Stimulated activated CD8-positive, alpha-beta memory T cell treated with anti-CD3 and anti-CD28 coated beads, Interleukin-2, amount 100 ng/mL, for 48 hours (primary cell): ENCODE measurements at regions not wholly inside any gene's neighbourhood (a gene's known extent, or its start where the extent isn't known, plus 50 kb on each side); places are given as distances from the start of the nearest gene placed in this dataset.

Experiments
- DNase-seq, 2 donors: peaks; one replicate each; pipeline ENCODE4 v3.0.0-alpha.2; 2020; ENCODE audit warnings: low read depth in 2 of 2

DNA sequence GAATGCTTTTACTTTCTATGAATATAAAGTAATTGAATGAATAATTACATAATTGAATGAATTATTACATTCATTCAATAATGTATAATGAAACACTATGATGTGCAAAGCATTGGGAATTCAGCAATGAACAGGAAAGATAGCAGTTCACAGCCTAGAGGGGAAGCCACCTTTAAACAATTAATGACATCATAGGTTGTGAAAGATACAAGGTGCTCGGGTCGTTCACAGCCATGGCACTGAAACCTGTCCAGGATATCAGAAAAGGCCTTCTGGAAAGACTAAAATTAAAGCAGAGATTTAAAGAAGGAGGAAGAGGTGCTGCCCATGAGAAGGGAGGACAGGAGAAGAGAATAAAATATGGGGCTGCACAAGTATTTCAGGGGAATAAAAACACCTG, 171.4 kb upstream of the KLF4 start:
- no peak for DNase-seq

DNA sequence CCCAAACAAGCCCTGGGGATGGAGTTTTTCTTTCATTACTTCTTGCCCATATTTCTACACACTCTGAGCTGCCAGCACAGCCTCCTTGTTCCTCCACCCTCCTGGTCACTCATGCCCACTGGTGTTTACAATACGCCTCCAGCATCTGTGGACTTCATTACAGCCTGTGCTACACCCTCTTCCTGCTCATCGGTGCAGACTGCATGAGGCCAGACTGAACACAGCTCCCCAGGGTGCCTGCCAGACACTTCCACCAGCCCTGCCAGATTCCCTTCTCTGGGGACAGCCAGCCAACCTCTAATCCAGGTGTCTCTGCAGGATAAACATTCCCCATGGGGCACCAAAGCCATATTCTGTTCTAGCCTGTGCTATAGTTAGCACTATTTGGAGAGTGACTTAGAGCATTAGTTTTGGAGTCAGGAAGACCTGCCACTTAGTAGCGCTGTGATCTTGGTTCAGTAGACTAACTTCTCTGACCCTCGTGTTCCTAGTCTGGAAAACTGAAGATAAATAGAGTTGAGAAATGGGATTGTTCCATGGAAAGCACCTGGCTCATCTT, 163.8 kb upstream of the KLF4 start:
- DNase-seq, result no peak

DNA sequence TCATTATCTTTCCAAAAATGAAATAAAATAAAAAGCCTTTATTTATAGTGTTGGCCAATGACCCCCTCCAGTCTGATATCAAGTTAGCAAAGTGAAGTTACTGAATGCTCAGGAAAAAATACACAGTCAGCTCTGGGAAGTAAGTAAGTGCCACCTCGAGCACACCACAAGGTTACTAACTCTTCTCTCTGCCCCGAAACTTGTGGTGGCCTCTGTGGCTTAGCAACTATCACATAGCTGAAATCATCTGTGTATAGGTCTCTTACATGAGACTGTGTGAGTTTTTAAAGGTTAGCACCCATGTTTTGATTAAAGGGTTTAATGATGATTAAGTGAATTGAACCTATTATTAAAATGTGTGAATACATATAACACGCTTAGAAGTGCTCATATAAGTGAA, 161.4 kb upstream of the KLF4 start:
- DNase-seq, result no peak

DNA sequence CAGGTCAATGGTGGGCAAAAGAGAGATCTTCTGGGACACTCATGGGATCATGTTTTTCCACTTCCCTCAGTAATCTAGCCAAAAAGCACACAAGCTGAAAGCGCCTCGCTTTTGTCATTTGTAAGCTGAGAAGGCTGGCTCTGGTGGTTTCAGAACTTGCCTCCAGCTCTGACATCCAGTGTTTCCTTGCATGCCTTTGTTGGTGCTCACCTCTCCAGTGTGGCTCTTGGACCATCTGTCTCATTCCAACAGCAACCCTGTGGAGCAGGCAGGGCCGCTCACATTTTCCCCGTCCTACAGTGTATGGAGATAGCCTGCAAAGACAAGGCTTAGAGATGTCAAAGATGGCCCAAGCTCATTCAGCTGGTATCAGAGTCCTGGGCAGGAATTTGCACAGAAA, 160.8 kb upstream of the KLF4 start:
- no peak for DNase-seq

DNA sequence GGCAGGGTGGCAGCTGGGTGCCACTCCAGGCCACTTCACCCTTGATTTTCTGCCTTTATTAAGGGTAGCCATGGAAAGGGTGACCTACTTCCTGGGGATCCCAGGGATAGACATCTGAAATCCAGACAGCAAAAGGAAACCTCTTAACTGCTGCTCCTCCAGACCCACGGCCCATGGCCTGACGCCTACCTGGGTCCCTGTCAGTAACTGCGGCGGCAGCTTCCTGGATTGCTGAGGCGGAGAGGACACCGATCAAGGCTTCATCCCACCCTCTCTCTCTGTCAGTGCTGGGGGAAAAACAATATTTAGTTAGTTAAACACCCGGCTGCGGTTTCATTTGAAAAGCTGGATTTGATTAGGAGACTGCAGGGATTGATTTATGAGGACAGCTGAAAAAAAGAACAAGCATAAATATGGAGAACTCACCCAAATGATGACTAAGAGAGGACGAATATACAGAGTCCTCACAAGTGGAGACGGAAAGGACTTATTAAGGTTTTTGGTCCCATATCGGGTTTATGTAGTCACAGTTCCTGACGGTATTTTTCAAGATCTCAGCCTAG, 158.7 kb upstream of the KLF4 start:
- no peak for DNase-seq

DNA sequence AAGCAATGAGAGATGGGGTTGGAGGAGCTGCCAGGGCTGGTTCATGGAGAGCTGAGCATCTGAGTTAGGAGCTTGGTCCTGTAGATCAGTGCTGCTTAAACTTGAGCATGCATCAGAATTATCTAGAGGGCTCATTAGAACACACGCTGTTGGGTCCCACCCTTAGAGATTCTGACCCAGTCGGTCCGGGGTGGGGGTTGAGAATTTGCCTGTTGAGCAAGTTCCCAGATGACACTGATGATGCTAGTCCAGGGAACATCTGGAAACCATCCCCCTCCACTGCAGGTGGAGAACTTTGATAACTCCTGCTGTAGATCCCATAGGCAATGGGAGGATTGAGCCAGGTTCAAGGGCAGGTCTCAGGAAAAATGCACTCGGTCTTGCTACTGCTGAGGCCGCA, 158.0 kb upstream of the KLF4 start:
- DNase-seq, result no peak

DNA sequence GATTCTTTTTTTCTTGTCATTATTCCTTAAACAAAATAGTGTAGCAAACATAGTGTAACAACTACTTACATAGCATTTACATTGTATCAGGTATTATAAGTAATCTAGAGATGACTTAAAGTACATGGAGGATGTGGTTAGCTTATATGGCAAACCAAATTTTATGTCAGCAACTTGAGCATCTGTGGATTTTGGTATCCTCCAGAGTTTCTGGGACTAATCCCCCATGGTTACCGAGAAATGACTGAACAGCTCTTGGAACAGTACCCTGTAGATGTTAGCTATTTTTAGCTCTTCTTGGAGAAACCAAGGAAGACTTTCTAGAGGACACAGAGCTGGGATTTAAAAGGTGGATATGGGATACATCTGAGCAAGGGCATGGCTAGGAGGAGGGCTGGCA, 157.6 kb upstream of the KLF4 start:
- no peak for DNase-seq

DNA sequence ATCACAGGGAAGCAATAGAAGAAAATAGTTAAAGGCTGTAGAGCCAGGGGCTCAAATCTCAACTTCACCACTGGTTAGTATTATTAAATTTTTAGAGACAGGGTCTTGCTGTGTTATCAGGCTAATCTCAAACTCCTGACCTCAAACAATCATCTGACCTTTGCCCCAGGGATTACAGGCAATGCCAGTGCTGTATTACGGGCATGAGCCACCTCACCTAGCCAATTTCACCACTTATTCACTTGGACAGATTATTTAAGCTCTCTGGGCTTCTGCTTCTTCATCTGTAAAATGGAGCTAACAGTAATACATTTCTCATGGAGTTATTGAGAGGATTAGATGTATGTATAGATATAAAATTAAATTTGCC, 155.9 kb upstream of the KLF4 start:
- no peak for DNase-seq

DNA sequence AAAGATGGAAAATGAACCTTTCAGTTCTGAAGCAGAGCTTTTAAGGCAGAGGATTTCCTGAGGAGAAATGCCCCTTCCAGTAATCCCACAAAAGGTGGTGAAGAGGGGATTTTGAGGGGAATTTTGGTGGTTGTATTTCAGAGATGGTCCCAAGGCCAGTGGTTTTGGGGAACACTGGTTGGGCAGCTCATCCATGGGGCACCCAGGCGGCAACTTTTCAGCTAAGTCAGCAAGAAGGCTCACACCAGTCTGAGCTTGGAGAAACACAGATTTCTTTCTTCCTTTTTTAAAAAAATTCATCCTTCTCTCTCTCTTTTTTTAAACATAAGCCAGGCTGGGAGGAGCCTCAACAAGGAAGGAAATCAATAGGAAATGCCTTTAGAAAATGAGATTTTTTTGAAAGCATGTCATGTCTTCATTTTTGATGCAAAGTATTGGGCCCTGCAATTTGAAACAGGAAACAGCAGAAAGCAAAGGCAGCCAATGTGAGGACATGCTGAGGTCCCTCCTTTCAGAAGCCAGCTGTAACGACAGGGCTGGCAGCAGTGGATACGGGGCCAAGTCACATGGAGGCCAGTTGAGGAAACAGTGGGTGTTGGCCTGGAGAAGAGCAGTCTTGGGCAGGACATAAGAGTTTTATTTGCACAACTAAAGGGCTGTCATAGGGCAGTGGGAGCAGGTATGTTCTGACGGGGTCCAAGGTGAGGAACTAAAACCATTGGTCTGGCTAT, 155.3 kb upstream of the KLF4 start:
- DNase-seq, result no peak

DNA sequence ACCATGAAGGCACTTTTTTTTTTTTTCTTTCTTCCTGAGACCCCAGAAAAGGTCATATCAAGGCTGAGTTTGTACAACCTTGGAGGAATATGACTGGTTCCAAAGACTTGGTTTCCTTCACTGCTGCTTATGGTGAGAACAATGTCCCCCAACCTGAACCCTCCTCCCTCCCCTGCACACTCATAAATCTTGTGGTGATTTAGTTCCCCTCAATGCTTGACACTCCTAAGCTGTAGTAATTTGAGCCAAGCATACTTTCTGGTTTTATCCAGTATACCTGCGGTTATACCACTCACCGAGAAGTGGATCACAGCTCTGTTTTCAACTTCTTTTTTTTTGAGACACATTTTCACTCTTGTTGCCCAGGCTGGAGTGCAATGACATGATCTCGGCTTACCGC, 149.9 kb upstream of the KLF4 start:
- no peak for DNase-seq

DNA sequence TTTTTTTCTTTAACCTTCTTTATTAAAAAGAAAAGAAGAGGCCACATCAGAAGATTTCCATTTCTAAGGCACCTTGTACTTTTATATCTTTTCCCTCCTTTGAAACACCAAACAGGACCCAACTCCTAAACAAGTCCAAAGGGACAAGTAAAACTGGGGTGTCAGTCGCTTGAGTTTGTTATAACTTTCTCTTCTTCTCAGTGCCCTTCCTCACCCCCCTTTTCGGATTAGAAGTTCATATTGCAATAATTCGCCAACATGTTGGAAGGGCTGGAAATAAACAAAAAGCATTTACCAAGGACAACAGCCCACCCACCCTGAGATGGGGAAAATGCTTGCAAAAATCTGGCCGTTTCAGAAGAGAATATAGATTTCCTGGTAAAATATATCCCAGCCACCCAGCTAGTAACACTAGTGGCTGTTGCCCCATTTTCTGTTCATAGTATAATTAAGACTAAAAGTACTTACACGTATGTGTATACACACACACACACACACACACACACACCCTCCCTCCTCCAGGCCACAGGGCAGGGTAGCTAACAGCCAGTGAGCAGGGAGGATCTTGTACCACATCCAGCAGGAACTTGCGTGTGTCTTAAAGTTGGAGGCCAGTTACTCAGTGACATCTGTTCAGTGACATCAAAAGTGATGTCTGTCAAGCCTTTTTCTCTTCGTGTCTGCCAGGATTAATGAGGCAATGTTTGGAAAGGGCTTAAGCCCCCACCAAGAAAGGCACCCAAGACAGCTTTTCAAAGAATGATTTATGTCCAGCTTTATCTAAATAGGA, 149.1 kb upstream of the KLF4 start:
- DNase-seq, result no peak

DNA sequence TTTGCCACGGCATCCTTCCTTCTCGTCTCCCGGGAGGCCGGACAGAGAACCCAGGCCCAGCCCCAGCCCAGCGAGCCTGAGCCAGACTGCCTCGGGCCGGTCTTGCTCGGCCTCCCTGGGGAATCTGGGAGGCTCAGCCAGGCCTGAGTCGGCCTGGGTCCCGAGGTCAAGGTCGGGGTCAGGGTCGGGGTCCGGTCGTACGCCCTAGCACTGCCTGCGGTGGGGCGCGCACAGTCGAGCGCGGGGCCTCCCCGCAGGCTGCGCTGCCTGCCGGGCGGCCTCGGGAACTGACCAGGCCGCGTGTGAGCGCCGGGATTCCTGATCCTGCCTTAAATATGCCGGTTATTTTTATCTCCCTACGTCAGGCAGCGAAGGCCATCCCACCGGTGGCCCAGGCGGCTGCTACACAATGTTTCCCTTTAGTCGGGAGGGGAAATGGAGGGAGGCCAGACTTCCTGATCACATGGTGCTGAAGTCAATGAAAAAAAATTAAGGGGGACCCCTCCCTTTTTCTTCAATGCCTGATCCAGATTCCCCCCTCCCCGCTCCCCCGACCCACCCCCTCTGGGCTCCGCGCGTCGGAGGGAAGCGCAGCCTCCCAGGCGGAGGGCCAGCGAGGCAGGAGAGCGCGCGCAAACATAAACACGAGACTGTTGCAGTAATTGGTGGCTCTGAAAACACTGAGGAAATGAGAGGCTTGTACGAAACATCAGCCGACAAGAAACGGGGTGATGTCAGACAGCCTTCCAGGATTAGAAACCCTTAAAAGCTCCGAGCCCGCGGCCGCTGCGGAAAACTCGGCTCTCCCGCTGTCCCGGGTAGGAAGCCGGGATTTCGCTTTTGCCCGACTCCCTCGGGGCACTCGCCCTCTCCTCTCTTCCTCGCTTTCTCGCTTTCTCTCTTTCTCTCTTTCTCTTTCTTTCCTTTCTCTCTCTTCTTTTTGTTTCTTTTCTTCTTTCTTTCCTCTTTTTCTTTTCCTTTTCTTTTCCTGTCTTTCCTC, 148.2 kb upstream of the KLF4 start:
- DNase-seq, result no peak

DNA sequence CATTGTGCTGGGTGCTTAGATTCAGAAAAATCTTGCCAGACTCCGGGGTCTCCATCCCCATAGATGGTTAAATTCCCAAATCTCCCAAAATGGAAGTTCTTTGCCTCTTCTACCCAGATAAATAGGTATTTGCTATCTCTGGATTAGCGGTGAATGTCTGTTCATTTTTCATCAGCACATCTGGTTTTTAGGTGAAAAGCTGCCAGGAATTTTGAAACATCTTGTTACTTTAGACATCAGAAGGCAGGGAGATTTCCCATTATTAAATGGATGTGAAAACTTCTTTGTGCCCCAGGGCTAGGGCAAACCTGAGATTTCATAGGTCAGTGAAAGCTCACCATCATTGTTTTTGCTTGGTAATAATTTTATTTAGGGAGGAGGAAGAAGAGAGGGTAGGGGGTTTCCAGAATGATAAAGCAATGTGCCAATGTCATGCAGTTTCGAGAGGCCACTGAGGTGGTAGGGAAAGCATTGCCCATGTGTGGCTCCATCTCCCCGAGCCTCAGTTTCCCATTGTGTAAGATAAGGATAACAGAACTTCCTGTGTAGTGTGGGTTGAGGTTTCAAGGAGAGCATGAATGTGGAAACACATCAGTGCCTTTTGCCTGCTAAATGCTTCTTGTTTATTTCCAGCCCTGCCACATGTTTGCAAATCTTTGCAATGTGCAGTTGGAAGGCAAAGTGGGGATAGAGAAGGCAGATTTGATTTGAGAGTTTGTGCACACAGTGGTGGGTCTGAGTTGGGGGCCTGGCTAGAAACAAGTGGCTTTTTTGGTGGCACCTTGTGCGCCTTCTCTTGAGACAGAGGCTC, 147.2 kb upstream of the KLF4 start:
- no peak for DNase-seq

DNA sequence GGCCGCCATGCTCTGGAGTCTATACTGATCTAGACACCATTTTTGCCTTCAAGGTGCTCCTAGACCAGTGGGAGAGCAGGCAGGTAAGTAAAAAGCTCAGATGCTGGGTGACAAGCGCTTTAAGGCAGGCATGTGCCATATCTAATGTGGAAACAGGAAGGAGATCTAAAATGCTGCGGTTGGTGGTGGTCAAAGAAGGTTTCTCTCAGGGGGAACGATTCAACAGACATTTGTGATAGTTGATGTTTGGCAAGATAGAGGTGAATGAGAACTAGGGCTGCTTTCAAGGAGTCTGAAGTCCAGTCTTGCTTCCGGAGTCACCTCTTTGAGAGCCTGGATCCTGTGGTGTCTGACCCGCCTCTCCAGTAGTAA, 146.2 kb upstream of the KLF4 start:
- no peak for DNase-seq

DNA sequence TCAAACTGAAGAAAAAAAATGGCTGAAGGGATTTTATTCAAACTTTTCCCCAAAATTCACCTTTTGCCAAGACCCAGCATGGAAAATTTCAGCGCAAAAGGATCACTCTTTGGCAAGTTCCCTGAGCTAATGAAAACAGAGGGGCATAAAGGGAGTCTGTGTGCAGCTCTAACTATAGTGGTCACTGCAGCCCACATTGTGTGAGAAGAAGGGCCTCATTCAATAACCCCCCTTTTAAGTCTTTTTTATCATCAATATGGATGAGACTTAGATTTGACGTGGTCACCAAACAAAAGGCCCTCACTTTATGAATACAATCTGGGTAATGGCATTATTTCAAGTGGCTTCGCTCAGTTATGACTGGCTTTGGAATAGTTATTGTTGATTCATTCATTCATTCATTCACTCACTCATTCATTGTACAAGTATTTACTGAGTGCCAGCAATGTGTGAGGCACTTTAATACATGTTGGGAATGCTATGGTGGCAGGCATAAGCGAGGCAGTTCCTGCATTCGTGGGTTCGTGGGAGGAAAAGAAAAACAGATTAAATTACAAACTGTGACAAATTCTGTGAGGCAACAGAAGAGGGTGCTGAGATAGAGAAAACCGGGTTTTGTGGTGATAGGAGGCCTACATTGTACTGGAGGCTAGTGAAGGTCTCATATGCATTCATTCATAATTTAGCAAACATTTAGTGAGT, 145.7 kb upstream of the KLF4 start:
- DNase-seq, result no peak

DNA sequence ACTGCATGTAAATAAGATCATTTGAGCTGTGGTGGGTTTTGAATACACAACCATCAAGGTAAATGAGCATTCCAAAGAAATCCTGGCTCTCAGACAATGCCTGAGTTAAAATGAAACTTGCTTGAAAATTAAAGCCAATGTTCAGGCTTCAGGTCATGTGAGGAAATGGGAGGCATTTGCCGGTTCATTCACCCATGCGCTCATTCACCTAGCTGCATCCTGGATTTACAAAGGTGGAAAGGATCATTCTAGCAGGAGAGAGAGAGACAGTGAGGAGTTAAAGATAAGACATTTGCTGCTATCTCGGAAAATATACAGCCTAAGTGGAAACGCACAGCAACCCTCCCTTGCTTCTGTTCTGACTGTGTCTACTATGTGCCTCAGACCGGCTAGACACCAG, 143.8 kb upstream of the KLF4 start:
- no peak for DNase-seq

DNA sequence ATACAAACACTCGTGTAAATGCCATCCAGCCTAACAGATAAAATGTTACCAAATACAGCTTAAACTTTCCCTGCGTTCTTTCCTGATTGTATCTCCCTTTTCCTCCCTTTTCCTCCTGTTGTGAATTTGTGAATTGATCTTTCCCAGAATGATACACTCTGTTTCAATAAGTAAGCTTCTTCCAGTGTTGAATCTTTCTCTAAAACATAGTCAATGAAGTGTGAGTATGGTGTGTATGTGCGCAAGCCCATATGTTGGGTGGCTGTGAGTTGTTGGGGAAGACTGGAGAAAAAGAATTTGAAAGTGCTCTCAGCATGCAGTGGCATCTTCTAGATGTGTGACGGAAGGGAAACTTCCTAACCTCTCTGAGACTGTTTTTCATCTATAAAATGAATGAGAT, 143.1 kb upstream of the KLF4 start:
- no peak for DNase-seq

DNA sequence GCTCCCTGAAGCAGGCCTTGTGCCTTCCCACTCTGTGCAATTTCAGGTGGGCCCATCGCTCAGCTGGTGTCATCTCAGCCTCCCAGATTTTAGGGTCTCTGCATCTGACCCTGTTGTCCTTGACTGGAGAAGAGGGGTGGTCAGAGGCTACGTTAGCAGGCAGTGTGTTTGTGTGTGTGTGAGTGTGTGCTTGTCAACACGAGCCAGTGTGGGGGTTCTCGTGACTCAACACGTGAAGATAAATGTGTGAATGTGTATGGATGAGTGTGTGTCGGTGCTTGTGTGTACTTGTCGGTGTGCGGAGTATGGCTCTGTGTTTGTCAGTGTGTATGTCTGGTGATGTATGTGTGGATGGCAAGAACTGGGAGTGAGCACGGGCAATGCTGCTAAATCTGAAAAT, 142.6 kb upstream of the KLF4 start:
- no peak for DNase-seq

DNA sequence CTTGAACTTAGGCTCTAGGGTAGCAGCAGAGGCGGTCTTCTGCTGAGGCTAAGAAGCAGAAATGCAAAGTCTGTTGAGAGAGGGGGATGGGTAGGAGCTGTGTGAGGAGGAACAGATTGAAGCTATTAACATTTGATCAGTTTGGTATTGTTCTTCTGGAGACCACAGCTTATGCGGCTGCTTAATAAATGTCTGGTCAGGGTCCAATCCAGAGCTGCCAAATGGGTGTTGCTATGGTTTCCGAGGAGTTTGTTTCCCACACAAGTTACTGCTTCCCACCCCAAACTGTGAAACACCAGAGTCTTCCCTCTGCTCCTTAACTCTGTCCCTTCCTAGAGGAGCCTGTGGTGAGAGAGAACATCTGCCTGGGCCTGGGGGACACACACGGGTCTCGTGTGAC, 142.2 kb upstream of the KLF4 start:
- DNase-seq, result no peak

DNA sequence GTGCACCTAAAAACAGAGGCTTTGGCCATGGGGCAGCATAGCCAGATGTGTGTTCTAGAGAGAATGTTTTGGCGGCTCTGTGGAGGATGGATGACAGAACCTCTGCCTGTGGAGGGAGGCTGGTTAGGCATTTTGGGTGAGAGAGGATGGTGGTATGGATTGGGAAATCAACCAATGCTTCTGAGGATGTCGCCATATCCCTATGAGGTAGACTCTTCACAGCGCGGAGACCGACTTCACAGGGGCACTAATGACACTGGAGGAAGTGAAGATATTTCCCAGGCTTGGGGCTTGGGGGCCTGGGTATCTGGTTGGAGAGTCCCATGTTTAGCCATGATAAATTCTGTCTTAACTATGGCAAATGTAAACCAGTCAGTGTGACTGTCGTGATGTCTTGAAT, 140.6 kb upstream of the KLF4 start:
- no peak for DNase-seq
